GM18505 (cell line): ENCODE measurements at regions not wholly inside any gene's neighbourhood (a gene's known extent, or its start where the extent isn't known, plus 50 kb on each side); places are given as distances from the start of the nearest gene placed in this dataset.

Experiments
- ATAC-seq: cut with Tn5 transposase; IDR thresholded peaks from one replicate; pipeline ENCODE4 v1.9.1; 2021; ENCODE audit not compliant: unreplicated experiment
- POLR2A ChIP-seq: IDR thresholded peaks from 4 replicates; pipeline ENCODE4 v1.6.1; 2011; ENCODE audit warnings: borderline replicate concordance; ENCODE audit not compliant: insufficient read depth, insufficient read length; ENCODE audit errors: extremely low read depth

DNA sequence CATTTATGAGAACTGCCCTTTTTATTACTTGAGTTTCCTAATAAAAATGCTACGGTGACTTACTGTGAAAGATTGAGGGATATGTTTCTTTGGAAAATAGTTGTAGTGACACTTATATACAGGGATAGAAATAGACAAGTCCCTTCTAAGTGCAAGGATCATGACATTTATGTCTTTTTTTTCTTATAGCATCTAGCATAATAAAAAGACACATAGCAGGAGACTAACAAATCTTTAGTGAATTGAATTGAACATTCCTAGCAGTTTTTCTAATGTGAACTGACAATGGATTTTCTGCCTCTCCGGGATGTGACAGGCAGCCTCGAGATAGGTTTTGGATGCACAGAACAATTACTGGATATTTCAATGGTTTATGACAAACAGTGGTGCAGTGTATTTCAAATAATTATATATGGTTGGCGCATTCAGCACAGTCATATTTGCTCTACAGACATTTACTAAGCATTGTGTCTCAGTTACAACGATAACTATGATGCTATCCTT, 562.8 kb downstream of the ADCYAP1 start:
- no peak for ATAC-seq
- no peak for TF ChIP-seq POLR2A

DNA sequence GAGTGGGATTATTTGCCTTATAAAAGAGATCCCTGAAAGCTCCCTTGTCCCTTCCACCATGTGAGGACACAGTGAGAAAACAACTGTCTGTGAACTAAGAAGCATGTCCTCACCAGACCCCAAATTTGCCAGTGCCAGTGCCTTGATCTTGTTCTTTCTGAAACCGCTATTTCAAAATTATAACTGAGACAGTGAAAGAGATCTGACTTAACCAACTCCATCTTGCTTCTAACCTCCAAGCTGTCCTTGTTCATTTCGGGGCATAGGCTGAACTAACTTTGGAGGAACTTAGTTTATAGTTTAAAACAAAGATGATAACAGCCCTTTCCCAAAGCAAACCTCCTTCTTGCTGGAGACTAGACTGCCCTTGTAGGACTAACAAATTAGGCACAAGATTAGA, 563.9 kb downstream of the ADCYAP1 start:
- TF ChIP-seq POLR2A, result no peak
- ATAC-seq, result no peak

DNA sequence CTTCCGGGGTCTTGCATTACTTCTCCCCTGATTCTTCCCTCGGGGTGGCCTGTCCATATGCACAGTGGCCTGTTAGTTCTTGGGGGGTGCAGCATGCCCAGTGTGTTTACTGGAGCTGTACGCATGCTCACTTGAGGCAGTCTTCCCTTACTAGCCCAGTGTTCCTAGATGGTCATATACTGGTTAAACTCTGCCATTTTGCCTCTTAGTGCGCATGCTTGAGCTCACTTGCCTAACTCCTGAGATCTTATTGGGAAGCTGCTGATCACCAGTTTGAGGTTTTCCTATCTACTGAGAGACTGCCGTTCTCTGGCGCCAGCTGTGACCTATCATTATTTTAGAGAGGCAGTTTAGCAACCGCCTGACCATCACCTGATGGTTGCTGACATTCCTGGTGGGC, 571.2 kb downstream of the ADCYAP1 start:
- no peak for ATAC-seq
- TF ChIP-seq POLR2A, result no peak

DNA sequence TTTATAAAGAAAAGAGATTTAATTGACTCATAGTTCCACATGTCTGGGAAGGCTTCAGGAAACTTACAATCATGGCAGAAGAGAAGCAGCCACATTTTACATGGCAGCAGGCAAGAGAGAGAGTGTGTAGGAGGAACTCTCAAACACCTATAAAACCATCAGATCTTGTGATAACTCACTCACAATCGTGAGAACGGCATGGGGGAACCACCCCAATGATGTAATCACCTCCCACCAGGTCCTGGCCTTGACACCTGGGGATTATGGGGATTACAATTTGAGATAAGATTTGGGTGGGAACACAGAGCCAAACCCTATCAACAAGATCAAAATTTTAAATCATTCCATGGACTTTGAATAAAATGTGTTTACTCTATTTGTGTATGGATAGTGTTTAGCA, 575.6 kb downstream of the ADCYAP1 start:
- no peak for ATAC-seq
- no peak for TF ChIP-seq POLR2A

DNA sequence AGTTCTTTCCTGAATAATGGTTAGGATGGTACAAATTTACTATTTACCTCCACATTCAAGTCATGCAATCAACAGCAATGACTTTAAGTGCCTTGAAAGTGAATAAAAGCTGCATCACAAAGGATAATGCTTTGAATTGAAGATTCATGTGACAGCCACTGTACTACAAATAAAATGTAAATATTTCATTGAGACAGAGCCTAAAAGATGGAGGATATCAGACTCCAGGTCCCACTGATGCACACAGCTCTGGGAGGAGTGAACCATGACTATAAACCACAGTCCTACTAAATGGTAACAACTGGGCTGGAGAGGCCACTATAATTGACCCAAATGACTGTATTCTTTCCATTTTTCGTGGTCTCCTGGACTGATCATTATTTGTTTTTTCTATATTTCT, 576.9 kb downstream of the ADCYAP1 start:
- no peak for TF ChIP-seq POLR2A
- ATAC-seq, result no peak

DNA sequence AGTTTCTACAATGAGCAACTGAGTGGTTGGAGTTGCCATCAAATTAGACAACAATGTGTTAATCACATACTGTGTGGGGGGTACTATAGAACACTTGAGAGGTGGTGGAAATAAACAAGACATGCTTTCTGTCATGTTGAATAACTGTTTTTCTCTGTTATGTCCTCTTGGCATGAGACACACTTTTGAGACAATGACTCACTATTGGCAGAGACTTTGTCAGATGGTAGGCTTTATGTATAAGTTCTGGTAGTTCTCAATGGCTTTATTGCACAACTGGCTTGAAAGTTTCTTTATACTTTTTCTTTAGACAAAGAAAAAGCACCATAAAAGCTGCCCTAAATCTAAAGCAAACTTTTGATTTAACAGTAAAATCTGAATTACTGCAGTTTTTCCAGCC, 578.7 kb downstream of the ADCYAP1 start:
- no peak for ATAC-seq

DNA sequence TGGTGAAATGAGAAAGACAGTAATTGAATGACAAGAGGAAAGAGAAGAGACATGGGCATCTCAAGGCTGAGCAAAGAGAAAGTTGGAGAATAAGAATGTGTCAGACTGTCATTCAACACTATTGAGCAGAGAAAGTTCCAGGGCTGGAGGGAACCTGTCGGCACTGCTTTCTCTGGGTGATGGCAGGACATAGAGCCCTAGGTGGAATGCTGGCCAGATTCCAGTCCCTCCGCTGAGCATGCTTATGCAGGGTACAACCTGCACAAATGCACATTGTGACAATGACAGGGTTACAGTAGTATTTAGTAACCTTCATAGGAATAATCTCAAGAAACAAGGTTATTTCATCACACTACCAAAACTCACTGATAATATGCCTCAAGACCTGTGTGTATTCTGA, 582.8 kb downstream of the ADCYAP1 start:
- TF ChIP-seq POLR2A, result no peak
- ATAC-seq, result no peak

More for the DNA sequence above, 578.7 kb downstream of the ADCYAP1 start:
- no peak for TF ChIP-seq POLR2A

DNA sequence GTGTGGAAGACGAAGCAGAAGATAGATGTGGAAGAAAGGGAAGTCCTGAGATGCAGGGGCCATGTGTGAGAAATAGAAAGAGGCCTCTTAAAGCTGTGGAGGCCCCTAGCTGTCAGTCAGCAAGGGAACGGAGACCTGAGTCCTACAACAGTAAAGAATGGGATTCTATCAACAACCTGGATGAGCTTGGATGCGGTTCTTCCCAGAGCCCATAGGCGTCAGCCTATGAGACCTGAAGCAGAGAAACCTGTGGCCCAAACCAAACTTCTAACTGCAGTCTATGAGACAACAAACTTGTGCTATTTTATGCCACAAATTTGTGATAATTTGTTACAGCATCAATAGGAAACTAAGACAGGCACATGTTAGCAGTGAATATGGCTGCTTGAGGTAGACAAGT, 583.7 kb downstream of the ADCYAP1 start:
- no peak for ATAC-seq
- TF ChIP-seq POLR2A, result no peak

DNA sequence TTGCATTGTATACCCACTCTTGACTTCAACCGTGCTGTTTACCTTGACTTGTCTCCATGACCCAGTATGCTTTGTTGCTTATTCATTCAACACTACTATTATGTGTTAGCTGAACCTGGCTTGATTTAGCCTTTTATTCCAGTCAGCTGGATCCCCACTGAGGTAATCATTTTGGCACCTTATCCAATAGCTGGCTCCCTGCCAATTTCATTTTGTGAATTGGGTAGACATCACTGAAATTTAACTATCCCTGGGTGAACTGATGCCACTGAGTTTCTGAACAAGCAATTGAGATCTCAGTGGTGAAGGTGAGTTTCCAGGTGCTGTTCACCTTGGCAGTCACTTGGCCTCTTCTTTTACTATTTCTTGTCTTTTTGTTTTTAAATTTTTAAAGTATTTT, 584.3 kb downstream of the ADCYAP1 start:
- no peak for ATAC-seq
- TF ChIP-seq POLR2A, result no peak

DNA sequence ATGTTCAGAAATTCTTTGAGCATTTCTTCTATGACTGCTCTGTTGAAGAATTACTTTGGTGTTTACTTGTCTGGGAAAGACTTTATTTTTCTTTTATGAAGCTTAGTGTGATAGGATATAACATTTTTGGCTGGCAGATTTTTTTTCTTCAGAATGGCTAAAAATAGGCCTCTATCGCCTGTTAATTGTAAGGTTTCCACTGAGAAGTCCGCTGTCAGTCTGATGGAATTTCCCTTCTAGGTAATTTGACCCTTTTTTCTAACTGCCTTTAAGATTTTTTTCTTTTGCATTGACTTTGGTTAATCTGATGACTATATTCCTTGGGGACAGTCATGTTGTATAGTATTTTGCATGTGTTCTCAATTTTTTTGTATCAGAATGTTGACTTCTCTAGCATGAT, 590.7 kb downstream of the ADCYAP1 start:
- no peak for ATAC-seq
- no peak for TF ChIP-seq POLR2A

DNA sequence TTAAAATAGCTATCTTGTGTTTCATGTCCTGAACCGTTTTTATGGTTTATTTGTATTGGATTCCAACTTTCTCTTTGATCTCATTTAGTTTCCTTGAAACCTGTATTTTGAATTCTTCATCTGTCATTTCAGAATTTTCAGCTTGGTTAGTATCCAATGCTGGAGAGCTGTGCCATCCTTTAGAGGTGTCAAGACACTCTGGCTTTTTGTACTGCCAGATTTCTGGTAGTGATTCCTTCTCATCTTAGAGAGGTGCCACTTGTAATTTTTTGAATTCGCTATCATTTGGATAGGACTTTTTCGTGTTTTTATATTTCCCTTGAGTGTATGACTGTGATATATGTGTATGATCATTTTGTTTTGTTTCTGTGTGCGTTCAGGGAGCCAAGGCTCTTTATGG, 591.4 kb downstream of the ADCYAP1 start:
- TF ChIP-seq POLR2A, result no peak
- no peak for ATAC-seq

DNA sequence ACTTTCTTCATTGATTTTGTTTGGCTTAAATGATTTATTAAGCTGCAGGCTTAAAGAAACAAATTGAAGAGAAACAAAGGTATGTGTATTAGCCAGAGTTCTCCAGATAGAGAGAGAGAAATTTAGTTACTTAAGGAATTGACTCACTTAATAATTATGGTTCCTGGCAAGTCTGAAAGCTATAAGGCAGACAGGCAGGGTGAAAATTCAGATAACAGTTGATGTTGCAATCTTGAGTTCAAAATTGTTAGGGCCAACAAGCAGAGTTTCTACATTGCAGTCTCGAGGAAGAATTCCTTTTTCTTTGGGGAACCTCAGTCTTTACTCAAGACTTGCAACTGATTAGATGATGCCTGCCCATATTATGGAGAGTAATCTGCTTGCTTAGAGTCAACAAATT, 593.5 kb downstream of the ADCYAP1 start:
- ATAC-seq, result no peak
- no peak for TF ChIP-seq POLR2A

DNA sequence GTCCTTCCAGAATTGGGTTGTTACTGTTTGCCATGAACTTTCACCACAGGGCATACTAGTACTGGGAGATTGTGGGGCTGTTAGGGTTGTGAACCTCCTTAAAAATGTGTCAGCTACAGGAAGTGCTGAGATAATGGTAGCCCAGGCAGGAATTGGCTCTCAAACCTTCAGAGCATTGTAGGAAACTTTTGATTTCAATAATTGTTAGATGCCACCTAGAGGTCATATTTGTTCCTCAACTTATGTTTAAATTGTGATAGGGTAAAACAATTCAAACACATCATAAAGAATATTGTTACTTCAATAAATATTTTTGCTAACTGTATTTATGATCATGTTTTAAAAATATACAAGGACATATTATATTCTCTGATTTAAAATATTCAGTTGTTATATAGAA, 594.6 kb downstream of the ADCYAP1 start:
- ATAC-seq, result no peak
- no peak for TF ChIP-seq POLR2A

DNA sequence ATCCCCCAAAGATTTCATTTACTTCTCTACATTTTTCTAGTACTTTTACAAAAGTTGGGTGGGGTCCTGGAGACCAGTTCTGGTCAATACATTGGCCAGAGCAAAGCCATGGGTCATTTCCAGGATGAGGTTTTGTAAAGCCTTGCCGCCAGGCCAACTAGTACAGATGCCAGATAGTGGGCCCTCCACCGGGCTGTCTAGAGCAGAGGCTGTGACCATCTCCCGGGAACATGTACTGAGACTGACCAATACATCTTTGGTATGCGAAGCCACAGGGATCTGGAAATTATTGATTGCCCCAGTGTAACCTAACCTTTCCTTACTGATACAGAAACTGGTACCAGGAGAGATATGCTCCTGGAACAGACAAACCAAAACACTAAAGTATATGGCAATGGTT, 599.2 kb downstream of the ADCYAP1 start:
- no peak for TF ChIP-seq POLR2A
- no peak for ATAC-seq

DNA sequence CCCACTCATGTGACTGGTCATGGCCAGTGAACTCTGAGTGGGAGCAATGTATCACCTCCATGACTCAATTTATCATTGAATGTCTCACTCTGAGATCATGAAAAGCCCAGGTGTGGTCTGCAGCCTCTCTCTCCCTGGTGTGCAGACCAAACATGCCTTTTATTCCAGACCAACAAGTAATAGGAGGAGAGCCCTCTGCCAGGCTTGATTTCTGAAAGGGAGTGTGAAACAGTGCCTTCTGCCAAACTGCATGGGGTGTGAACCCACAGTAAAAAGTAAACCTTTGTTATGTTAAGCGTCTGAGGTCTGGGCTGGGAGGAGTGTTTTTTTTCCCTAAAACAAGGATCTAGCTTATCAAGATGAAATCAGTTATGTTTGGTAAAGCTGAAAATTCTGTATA, 601.2 kb downstream of the ADCYAP1 start:
- TF ChIP-seq POLR2A, result no peak
- ATAC-seq, result no peak
